HG03039 (cell line): ENCODE measurements at regions not wholly inside any gene's neighbourhood (a gene's known extent, or its start where the extent isn't known, plus 50 kb on each side); places are given as distances from the start of the nearest gene placed in this dataset.
"Not testable (repeated sequence)": the region's sequence is repeated elsewhere in the genome, so short reads cannot be mapped to it uniquely, and the experiment has no call there.

Experiments used
- ATAC-seq: cut with Tn5 transposase; IDR thresholded peaks from one replicate; pipeline ENCODE4 v1.9.1; 2021; ENCODE audit warnings: mild to moderate bottlenecking, moderate library complexity; ENCODE audit not compliant: unreplicated experiment

GRCh38 chr5:104913841-104914281 lies 1351.3 kb upstream of the NUDT12 start:
- ATAC-seq = no peak

GRCh38 chr5:104909803-104910202 lies 1347.2 kb upstream of the NUDT12 start:
- no peak for ATAC-seq

DNA sequence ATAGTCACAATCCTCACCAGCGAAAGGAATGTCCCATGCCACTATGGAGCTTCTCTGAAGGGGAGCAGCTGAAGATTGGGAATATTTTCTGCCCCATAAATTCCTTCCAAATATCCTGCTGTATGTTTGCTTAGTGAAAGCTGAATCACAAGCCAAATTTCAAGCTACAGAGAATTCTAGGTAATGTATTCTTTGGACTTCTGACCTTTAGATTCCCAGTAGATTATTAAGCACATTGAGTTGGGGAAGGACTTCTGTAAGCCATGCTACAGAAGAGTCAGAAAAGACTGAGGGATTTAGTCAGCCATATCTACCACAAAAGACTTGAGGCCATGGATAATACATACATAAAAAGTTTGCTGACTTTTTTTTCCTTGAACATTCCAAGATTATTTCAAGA lies 1342.0 kb upstream of the NUDT12 start:
- no peak for ATAC-seq

- ATAC-seq = no peak
Observed at GRCh38 chr5:104903941-104904340, 1341.4 kb upstream of the NUDT12 start.

DNA sequence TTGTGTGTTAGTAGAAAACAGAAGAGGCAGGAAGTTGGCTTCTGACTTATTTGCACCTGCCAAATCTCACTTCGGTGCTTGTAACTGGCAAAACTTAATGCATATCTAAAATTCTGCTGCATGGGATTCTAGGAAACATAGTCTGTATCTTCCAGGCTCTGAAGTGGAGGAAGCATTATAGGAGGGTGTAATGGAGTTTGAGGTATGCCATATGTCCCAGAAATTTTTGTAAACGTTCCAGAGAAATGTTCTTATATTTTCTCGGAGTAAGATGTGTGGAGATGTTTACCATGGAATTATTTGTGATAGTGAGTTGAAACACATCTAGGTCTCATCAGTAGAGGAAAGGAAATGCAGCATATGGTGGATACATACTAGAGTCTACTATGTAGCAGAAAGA lies 1329.0 kb upstream of the NUDT12 start:
- no peak for ATAC-seq

- ATAC-seq = no peak
Observed at GRCh38 chr5:104890767-104891166, 1328.2 kb upstream of the NUDT12 start.

- ATAC-seq = no peak
Observed at GRCh38 chr5:104859437-104859836, 1296.8 kb upstream of the NUDT12 start.

DNA sequence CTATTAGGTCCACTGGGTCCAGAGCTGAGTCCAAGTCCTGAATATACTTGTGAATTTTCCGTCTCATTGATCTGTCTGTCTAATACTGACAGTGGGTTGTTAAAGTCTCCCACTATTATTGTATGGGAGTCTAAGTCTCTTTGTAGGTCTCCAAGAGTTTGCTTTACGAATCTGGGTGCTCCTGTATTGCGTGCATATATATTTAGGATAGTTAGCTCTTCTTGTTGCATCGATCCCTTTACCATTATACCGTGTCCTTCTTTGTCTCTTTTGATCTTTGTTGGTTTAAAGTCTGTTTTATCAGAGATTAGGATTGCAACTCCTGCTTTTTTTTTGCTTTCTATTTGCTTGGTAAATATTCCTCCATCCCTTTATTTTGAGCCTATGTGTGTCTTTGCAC lies 1289.5 kb upstream of the NUDT12 start:
- ATAC-seq = not testable (repeated sequence)

DNA sequence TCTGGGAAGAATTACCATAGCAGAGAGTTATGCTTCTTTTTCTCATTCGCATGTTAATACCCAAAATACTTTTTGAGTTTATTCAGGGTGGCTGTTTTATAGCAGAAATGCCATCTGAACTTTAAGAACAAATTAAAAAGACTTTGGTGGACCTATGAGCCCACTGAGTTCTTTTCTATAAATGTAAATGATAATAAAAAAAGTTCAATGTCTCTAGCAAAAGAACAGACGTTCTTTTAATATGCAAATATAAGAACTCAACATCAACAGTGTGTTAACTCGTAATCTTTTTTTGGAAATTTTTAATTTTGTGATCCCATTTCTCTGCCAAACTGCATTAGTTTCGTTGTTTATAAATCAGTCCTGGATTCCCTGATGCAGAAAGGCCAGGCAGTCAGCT lies 1283.0 kb upstream of the NUDT12 start:
- ATAC-seq = no peak

DNA sequence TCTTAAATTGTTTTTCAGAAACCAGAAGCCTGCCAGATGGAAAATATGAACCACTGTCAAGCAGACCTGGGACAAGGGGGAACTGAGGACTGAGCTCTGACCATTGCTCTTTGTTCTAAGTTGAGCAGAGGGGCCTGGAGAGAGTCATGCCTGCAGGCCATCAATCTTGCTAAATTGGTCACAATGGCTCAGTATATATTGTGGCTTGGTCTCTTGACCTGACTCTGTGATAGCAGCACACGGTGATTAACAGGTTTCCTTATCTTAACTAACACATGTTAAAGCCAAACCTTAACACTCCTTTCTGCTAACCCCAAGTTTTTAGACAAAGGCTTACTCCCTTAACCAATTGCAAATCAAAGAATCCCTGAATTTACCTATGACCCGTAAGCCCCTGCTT lies 1281.2 kb upstream of the NUDT12 start:
- no peak for ATAC-seq

DNA sequence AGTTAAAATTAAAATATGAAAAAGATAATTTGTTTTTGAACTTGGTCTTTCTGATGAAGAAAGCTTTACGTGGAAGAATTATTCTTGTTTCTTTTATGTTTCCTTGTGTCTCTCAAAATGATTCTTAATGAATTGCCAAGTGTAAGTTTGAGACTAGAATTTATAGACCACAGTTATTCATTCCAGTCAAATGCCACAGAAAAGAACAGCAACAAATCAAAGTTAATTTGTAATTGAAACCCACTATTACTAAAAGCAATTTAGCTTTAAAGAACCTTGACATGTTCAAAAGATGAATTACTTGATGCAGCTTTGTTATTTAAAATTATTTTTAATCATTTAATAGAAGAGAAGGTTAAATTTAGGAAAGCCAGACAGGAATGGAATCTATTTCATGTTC lies 1277.7 kb upstream of the NUDT12 start:
- no peak for ATAC-seq

DNA sequence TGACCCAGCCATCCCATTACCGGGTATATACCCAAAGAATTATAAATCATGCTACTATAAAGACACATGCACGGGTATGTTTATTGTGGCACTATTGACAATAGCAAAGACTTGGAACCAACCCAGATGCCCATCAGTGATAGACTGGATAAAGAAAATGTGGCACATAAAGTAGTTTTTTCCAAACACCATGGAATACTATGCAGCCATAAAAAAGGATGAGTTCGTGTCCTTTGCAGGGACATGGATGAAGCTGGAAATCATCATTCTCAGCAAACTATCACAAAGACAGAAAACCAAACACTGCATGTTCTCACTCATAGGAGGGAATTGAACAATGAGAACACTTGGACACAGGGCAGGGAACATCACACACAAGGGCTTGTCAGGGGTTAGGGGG lies 1268.9 kb upstream of the NUDT12 start:
- ATAC-seq = not testable (repeated sequence)

DNA sequence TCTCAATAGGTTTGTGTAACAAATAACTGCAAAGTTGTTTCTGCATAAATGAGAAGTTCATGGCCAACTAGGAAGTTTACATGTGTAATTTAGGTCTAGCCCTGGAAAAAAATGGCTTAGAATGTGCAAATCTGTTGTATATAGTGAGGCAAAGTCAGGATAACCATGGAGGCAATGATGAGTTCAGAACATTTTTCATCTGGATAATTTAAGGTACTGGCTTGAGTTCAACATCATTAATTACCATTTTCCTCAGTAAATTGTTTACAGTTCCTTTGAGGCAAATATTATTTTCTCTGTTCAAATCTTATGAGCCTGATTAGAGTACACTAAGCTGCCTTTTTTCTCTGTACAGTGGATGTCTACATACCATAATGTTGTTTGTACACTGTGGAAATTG lies 1259.0 kb upstream of the NUDT12 start:
- ATAC-seq = no peak

GRCh38 chr5:104817127-104817526 lies 1254.5 kb upstream of the NUDT12 start:
- ATAC-seq = no peak

DNA sequence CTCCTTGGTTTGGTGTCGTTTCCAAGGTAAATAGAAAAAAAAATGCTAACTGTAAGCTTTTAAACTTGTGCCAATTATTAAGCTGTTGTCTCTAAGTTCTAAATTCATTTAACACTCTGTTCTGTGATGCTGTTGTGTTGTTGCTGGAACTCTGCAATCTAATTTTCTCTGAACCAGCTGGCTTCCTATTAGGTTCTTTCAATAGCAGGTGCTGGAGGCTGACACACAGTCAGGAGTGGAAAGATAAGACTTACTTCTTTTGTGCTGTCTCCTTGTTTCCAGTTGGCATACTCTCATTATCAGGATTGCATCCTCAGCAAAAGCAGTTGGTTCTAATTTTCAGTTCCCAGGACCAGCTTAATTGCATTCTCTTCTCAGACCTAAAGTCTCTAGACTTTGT lies 1252.6 kb upstream of the NUDT12 start:
- ATAC-seq = no peak

DNA sequence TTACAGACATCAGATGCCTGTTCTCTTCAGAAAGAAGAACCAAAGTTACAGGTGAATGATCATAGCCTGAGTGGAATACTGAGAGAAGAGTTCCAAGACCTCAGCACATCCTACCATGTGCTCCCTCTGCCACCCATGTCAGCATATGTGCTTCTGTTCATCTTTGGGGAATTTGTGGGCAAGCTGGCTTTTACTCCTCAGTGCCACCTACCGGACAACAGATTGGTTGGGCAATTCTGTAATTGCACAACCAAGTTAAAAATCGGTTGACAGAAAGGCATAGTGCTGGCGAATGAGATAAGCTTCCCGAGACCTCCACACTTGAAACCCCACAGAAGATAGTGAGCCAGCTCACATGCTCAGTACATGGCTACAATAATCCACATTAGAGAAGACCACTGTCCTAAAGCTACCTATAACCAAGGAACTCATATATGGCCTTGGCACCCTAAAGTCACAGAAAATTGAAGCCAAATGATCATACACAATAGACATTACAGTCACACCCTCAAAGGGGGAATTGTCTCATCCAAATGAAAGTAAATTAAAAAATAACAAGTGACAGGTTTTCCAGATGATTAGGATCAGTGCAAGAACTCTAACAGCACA lies 1238.0 kb upstream of the NUDT12 start:
- no peak for ATAC-seq

DNA sequence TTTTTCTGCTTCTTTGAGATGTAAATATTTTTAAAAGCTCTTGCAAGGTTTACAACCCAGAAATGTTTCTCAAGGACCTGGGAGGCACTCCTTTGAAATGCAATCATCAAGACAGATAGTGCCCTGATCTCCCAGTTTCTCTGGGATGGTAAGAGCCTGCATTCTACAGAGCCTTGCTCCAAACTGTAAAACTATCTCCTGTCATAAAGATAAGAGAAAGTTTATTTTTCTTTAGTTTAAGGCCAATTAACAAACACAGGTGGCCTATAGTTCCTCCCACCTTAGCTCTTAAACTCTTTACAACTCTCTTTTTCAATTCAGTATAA lies 1231.1 kb upstream of the NUDT12 start:
- ATAC-seq = no peak

- ATAC-seq = no peak
Observed at GRCh38 chr5:104793031-104793754, 1230.6 kb upstream of the NUDT12 start.

- ATAC-seq = no peak
Observed at GRCh38 chr5:104789366-104789765, 1226.8 kb upstream of the NUDT12 start.

DNA sequence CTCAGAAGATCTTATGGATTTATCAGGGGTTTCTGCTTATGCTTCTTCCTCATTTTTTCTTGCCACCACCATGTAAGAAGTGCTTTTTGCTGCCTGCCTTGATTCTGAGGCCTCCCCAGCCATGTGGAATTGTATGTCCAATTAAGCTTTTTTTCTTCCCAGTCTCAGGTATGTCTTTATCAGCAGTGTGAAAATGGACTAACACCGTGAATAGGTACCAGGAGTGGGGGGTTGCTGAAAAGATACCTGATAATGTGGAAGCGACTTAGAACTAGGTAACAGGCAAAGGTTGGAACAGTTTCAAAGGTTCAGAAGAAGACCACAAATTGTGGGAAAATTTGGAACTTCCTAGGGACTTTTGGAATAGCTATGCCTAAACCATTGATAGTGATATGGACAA lies 1222.5 kb upstream of the NUDT12 start:
- no peak for ATAC-seq

DNA sequence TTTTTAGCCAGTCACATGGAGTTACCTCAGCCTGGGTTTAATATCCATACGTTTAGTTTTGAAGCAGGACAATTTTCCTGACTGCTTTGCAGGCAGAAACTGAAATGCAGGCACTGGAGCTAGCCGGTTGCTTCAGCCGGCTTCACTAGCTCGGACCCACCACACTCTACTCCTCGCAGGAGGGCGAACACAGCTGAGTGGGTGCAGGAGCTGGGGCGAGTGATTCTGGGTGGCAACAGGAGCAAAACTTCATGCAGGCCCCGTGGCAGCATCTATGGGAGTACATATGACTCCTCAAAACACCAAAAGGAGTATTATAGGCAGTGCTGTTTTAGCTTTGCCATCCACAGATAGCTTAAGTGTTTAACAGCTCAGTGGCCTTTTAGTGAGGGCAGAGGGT lies 1211.8 kb upstream of the NUDT12 start:
- no peak for ATAC-seq

- ATAC-seq = no peak
Observed at GRCh38 chr5:104764197-104764596, 1201.6 kb upstream of the NUDT12 start.

GRCh38 chr5:104763216-104763615 lies 1200.6 kb upstream of the NUDT12 start:
- no peak for ATAC-seq
